Sigmoid colon (tissue), 6 donors: ENCODE measurements at regions not wholly inside any gene's neighbourhood (a gene's known extent, or its start where the extent isn't known, plus 50 kb on each side); places are given as distances from the start of the nearest gene placed in this dataset.

ENCODE experiments used
- DNase-seq: peaks from one replicate; pipeline ENCODE4 v3.0.0-alpha.2; 2019
- H3K27ac ChIP-seq, 4 donors: fragments of 200-600 bp; sonication (generic); one replicate each; pipeline ENCODE4 v1.5.1; 2016 to 2019; ENCODE audit warnings: mild to moderate bottlenecking in 1 of 4
- H3K27me3 ChIP-seq, 3 donors: fragments of 200-600 bp; sonication (generic); one replicate each; pipeline ENCODE4 v1.5.1; 2019; ENCODE audit warnings: mild to moderate bottlenecking in 1 of 3
- H3K36me3 ChIP-seq, 4 donors: fragments of 200-600 bp; sonication (generic); one replicate each; pipeline ENCODE4 v1.5.1; 2016 to 2019
- H3K4me1 ChIP-seq, 4 donors: fragments of 200-600 bp; sonication (generic); one replicate each; pipeline ENCODE4 v1.5.1; 2017 to 2019
- H3K4me3 ChIP-seq, 4 donors: fragments of 200-600 bp; sonication (generic); one replicate each; pipeline ENCODE4 v1.5.1; 2017 to 2019; ENCODE audit warnings: mild to moderate bottlenecking in 2 of 4, moderate library complexity in 1 of 4
- H3K9me3 ChIP-seq, 4 donors: fragments of 200-600 bp in 3 of 4; sonication (generic) in 3 of 4; one replicate each; pipeline versions ENCODE4 v1.5.1 to v1.6.1; 2013 to 2019
- EP300 ChIP-seq, 4 donors: sonication (generic); formaldehyde crosslinking; IDR thresholded peaks; one replicate each; pipeline ENCODE4 v1.6.1; 2017; ENCODE audit warnings: antibody characterized with exemption in 4 of 4
- POLR2A ChIP-seq, 2 donors: fragments of 450-650 bp; IDR thresholded peaks; one replicate each; pipeline ENCODE4 v1.6.1; 2016; ENCODE audit warnings: antibody characterized with exemption in 2 of 2, mild to moderate bottlenecking in 2 of 2, moderate library complexity in 2 of 2
- POLR2AphosphoS5 ChIP-seq, 4 donors: sonication (generic); formaldehyde crosslinking; IDR thresholded peaks; one replicate each; pipeline ENCODE4 v1.6.1; 2017; ENCODE audit warnings: antibody characterized with exemption in 4 of 4
- WGBS, 2 donors: extraction: QIAGEN DNeasy Blood & Tissue Kit; methylation state at CpG; one replicate each; pipeline ENCODE4 v1.1.7; 2013; 5-methylcytosine and 5-hydroxymethylcytosine counted together
- intact Hi-C: fragments of 100-400 bp; cut with DNase I; formaldehyde crosslinking; loops from one replicate; pipeline ENCODE4 v1.15.1; 2023
- TF ChIP-seq, protein P1 (sequence below), 4 experiments: fragments of 450-650 bp in 3 of 4; fragments of 200-600 bp in 1 of 4; IDR thresholded peaks; one replicate each; pipeline ENCODE4 v1.5.1; 2016 to 2019; ENCODE audit warnings: antibody characterized with exemption in 4 of 4, mild to moderate bottlenecking in 3 of 4, moderate library complexity in 2 of 4
- donor health status: healthy with polysubstance abuse.
- donor health status: healthy.

GRCh38 chr2:23293063-23293462 lies 91.9 kb upstream of the KLHL29 start:
- peak overlapping the region in 1 of 4 donors; percentile 43 for H3K27ac ChIP-seq
- TF ChIP-seq, protein P1, sequence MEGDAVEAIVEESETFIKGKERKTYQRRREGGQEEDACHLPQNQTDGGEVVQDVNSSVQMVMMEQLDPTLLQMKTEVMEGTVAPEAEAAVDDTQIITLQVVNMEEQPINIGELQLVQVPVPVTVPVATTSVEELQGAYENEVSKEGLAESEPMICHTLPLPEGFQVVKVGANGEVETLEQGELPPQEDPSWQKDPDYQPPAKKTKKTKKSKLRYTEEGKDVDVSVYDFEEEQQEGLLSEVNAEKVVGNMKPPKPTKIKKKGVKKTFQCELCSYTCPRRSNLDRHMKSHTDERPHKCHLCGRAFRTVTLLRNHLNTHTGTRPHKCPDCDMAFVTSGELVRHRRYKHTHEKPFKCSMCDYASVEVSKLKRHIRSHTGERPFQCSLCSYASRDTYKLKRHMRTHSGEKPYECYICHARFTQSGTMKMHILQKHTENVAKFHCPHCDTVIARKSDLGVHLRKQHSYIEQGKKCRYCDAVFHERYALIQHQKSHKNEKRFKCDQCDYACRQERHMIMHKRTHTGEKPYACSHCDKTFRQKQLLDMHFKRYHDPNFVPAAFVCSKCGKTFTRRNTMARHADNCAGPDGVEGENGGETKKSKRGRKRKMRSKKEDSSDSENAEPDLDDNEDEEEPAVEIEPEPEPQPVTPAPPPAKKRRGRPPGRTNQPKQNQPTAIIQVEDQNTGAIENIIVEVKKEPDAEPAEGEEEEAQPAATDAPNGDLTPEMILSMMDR (IDR thresholded peaks at IDR 0.05), result no peak
- no peak for TF ChIP-seq POLR2A (IDR thresholded peaks at IDR 0.05)
- no peak for TF ChIP-seq POLR2AphosphoS5 (IDR thresholded peaks at IDR 0.05)
- no peak for TF ChIP-seq EP300 (IDR thresholded peaks at IDR 0.05)
- H3K4me3 ChIP-seq, result no peak overlapping the region
- WGBS, 2 donors, result 51 to 65% methylated on average over 6 of the region's 6 CpGs
- DNase-seq, result no peak
- H3K36me3 ChIP-seq, result no peaks in the 10 kb centered on the region
- intact Hi-C loops, result loop anchor here (5.0 kb wide), 1 partner anchor 59 kb away; no protein-coding TSS in a partner anchor
- no peaks in the 10 kb centered on the region for H3K27me3 ChIP-seq
- peaks cover 0 to 30% (median 20%) of the 10 kb centered on the region in 4 donors for H3K4me1 ChIP-seq
- no peaks in the 10 kb centered on the region for H3K9me3 ChIP-seq

- Histone ChIP-seq H3K9me3 (no peaks in the 10 kb centered on the region), H3K4me3 (no peak overlapping the region), H3K4me1 (peaks cover 0 to 23% (median 16%) of the 10 kb centered on the region in 4 donors), H3K27me3 (no peaks in the 10 kb centered on the region), H3K36me3 (no peaks in the 10 kb centered on the region), H3K27ac (peak overlapping the region in 1 of 4 donors; percentile 43)
- TF ChIP-seq POLR2A (IDR thresholded peaks at IDR 0.05) (no peak), POLR2AphosphoS5 (IDR thresholded peaks at IDR 0.05) (no peak), EP300 (IDR thresholded peaks at IDR 0.05) (no peak)
- TF ChIP-seq, protein P1 (IDR thresholded peaks at IDR 0.05), result no peak
- intact Hi-C loops, result loop anchor here (5.0 kb wide), 1 partner anchor 59 kb away; no protein-coding TSS in a partner anchor
- WGBS, 2 donors, result 67 to 72% methylated on average over 7 of the region's 7 CpGs
- no peak for DNase-seq
Observed at GRCh38 chr2:23293731-23294130, 91.2 kb upstream of the KLHL29 start.

DNA sequence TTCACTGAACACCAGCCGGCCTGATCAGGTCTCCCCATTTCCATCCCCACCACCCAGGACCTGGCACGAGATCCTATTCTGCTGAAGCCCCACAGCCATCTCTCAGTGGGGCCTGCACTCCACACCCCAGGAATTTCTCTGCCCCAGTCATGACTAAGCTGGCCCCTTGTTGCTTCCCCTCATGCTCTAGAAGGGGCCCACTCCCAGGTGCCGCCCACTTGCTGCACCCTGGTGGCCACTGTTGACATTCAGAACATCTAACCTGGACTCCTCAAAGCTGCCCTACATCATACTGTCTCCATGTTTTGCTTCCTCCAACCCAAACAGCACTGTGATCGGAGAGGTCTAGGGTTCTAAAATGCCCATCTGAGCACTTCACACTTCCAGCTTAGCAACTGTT lies 90.7 kb upstream of the KLHL29 start:
- Histone ChIP-seq H3K27me3 (no peaks in the 10 kb centered on the region), H3K27ac (peak overlapping the region in 1 of 4 donors; percentile 43), H3K4me1 (peaks cover 0 to 19% (median 14%) of the 10 kb centered on the region in 4 donors), H3K9me3 (no peaks in the 10 kb centered on the region), H3K4me3 (no peak overlapping the region), H3K36me3 (no peaks in the 10 kb centered on the region)
- DNase-seq, result no peak
- intact Hi-C loops, result loop anchor here (5.0 kb wide), 1 partner anchor 58 kb away; no protein-coding TSS in a partner anchor
- WGBS, 2 donors, result 69 to 82% methylated on average over 4 of the region's 4 CpGs
- TF ChIP-seq POLR2A (IDR thresholded peaks at IDR 0.05), result no peak
- no peak for TF ChIP-seq EP300 (IDR thresholded peaks at IDR 0.05)
- TF ChIP-seq, protein P1 (IDR thresholded peaks at IDR 0.05), result no peak
- no peak for TF ChIP-seq POLR2AphosphoS5 (IDR thresholded peaks at IDR 0.05)

DNA sequence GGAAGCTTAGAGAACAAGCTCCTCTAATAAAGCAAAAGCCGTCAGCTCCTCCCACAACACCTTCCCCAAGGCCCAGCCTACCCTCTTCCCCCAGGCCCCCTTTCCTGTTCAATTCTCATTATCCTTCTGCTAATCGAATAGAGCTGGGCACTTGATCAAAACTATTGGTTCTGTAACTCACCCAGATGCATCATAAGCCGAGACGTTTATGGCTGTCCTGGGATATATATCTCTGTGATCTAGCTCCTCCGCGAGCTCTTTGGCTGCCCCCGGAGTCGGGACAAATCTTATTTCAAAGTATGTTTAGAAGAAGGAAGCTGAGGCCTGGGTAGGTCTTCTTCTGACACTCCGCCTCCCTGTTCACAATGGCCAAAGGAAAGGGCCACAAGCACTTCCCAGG lies 88.3 kb upstream of the KLHL29 start:
- no peaks in the 10 kb centered on the region for H3K27me3 ChIP-seq
- WGBS, 2 donors, result 89 to 95% methylated on average over 9 of the region's 9 CpGs
- no peaks in the 10 kb centered on the region for H3K36me3 ChIP-seq

More for the DNA sequence above, 88.3 kb upstream of the KLHL29 start:
- DNase-seq, result no peak
- no peak overlapping the region for H3K4me3 ChIP-seq
- intact Hi-C loops, result no loop called here
- TF ChIP-seq, protein P1 (IDR thresholded peaks at IDR 0.05), result no peak
- TF ChIP-seq EP300 (IDR thresholded peaks at IDR 0.05) (no peak), POLR2A (IDR thresholded peaks at IDR 0.05) (no peak), POLR2AphosphoS5 (IDR thresholded peaks at IDR 0.05) (no peak)
- H3K4me1 ChIP-seq, result peaks cover 0 to 19% (median 14%) of the 10 kb centered on the region in 4 donors
- no peak overlapping the region for H3K27ac ChIP-seq
- no peaks in the 10 kb centered on the region for H3K9me3 ChIP-seq
